HFFc6 (cell line): ENCODE measurements at regions not wholly inside any gene's neighbourhood (a gene's known extent, or its start where the extent isn't known, plus 50 kb on each side); places are given as distances from the start of the nearest gene placed in this dataset.

Experiments used
- DNase-seq: peaks from one replicate; pipeline ENCODE4 v3.0.0-alpha.2; 2018
- H3K27ac Mint-ChIP-seq: 2 replicates; pipeline ENCODE4 v1.8.0; 2020; ENCODE audit warnings: mild to moderate bottlenecking, mixed read lengths
- H3K27me3 Mint-ChIP-seq: 2 replicates; pipeline ENCODE4 v1.8.0; 2021; ENCODE audit warnings: mild to moderate bottlenecking, moderate library complexity, mixed read lengths; ENCODE audit not compliant: insufficient read depth
- H3K36me3 Mint-ChIP-seq: 2 replicates; pipeline ENCODE4 v1.8.0; 2021; ENCODE audit warnings: low read depth, mixed read lengths
- H3K4me1 Mint-ChIP-seq: 2 replicates; pipeline ENCODE4 v1.8.0; 2020; ENCODE audit warnings: low read depth, mixed read lengths
- H3K4me3 Mint-ChIP-seq: 2 replicates; pipeline ENCODE4 v1.8.0; 2020; ENCODE audit warnings: mild to moderate bottlenecking, moderate library complexity, mixed read lengths
- H3K9me3 Mint-ChIP-seq: 2 replicates; pipeline ENCODE4 v1.8.0; 2020; ENCODE audit warnings: mild to moderate bottlenecking, mixed read lengths
- CTCF ChIP-seq: fragments of 200-600 bp; sonication (generic); IDR thresholded peaks from 2 replicates; pipeline ENCODE4 v1.5.0; 2021; ENCODE audit warnings: antibody characterized with exemption, mild to moderate bottlenecking

- no peak for DNase-seq
- H3K4me1 Mint-ChIP-seq: peaks cover 3% of the 10 kb centered on the region
- no peak for TF ChIP-seq CTCF
- H3K36me3 Mint-ChIP-seq: no peaks in the 10 kb centered on the region
- no peaks in the 10 kb centered on the region for H3K9me3 Mint-ChIP-seq
- no peak overlapping the region for H3K27ac Mint-ChIP-seq
- no peak overlapping the region for H3K4me3 Mint-ChIP-seq
- no peaks in the 10 kb centered on the region for H3K27me3 Mint-ChIP-seq
Measured at GRCh38 chr9:16954040-16954439, 83.6 kb upstream of the BNC2 start.

DNA sequence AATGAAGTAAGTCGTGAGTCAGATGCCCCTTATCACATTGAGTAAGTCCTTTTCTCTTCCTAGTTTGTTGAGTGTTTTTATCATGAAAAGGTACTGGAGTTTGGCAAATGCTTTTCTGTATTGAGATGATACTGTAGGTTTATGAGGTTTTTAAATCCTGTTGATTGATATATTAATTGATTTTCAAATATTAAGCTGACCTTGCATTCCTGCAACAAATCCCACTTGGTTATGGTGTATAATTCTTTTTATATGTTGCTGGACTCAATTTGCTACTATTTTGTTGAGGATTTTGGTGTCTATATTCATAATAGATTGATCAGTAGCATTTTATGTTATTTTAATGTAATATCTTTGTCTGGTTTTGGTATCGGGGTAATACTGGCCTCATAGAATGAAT lies 81.0 kb upstream of the BNC2 start:
- Mint-ChIP-seq H3K27ac (no peak overlapping the region), H3K4me3 (no peak overlapping the region), H3K27me3 (no peaks in the 10 kb centered on the region), H3K9me3 (no peaks in the 10 kb centered on the region), H3K4me1 (no peaks in the 10 kb centered on the region), H3K36me3 (no peaks in the 10 kb centered on the region)
- no peak for DNase-seq
- TF ChIP-seq CTCF: no peak

GRCh38 chr9:16950051-16950450 lies 79.6 kb upstream of the BNC2 start:
- no peak overlapping the region for H3K4me3 Mint-ChIP-seq
- no peaks in the 10 kb centered on the region for H3K4me1 Mint-ChIP-seq
- no peaks in the 10 kb centered on the region for H3K27me3 Mint-ChIP-seq
- H3K9me3 Mint-ChIP-seq: no peaks in the 10 kb centered on the region
- DNase-seq: no peak
- no peak overlapping the region for H3K27ac Mint-ChIP-seq
- H3K36me3 Mint-ChIP-seq: no peaks in the 10 kb centered on the region
- TF ChIP-seq CTCF: no peak

GRCh38 chr9:16930578-16930977 lies 60.1 kb upstream of the BNC2 start:
- Mint-ChIP-seq H3K4me1 (peaks cover 2% of the 10 kb centered on the region; the same call in 1 of the 2 replicates), H3K36me3 (no peaks in the 10 kb centered on the region; the same call in 1 of the 2 replicates), H3K9me3 (no peaks in the 10 kb centered on the region), H3K4me3 (no peak overlapping the region), H3K27ac (no peak overlapping the region), H3K27me3 (no peaks in the 10 kb centered on the region; the same call in 1 of the 2 replicates)
- TF ChIP-seq CTCF: no peak
- DNase-seq: no peak

DNA sequence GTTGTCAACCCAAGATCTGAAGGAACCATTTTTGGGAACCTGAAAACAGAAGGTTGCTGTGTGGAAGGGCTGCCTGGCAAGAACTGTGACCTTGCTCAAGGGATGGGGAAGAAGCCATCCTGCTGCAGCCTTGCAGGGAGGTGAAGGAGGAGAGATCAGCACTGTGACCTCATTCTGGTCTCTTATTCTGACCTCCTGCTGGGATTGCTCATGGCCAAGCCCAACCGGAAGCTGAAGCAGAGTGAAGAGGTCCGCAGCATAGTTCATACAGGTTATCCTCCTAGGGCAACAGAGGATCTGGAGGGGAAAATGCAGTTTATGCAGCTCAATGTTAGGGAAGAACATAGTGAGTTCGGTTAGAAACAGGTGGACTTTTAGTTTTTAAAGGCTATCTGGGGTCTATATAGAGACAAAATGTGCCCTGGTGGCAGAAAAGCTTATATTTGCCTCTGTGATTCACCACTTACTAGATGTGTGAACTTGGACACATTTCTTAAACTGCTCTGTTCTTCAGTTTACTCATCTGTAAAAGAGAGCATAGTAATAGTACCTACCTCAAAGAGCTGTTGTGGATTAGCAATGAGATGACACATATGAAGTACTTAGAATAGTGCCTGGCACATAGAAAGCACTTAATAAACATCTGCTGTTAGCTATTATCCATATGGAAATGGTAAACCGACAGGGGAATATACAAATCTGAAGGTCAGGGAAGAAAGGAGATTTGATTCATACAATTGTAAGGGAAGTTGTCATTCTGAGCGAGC lies 57.9 kb upstream of the BNC2 start:
- Mint-ChIP-seq H3K4me3 (no peak overlapping the region), H3K9me3 (peaks cover 11% of the 10 kb centered on the region; the same call in 1 of the 2 replicates), H3K27me3 (no peaks in the 10 kb centered on the region), H3K36me3 (0 out of 2 replicates have a peak, but pooled peaks cover 6% of the 10 kb centered on the region), H3K27ac (no peak overlapping the region), H3K4me1 (peaks cover 17% of the 10 kb centered on the region)
- DNase-seq: no peak
- no peak for TF ChIP-seq CTCF
